SIG-M5 (cell line): ENCODE measurements at regions not wholly inside any gene's neighbourhood (a gene's known extent, or its start where the extent isn't known, plus 50 kb on each side); places are given as distances from the start of the nearest gene placed in this dataset.
"Not testable (repeated sequence)": the region's sequence is repeated elsewhere in the genome, so short reads cannot be mapped to it uniquely, and the experiment has no call there.

ENCODE experiments used
- DNase-seq: peaks from one replicate; lab custom pipeline; 2025; lab: John Stamatoyannopoulos, UW

DNA sequence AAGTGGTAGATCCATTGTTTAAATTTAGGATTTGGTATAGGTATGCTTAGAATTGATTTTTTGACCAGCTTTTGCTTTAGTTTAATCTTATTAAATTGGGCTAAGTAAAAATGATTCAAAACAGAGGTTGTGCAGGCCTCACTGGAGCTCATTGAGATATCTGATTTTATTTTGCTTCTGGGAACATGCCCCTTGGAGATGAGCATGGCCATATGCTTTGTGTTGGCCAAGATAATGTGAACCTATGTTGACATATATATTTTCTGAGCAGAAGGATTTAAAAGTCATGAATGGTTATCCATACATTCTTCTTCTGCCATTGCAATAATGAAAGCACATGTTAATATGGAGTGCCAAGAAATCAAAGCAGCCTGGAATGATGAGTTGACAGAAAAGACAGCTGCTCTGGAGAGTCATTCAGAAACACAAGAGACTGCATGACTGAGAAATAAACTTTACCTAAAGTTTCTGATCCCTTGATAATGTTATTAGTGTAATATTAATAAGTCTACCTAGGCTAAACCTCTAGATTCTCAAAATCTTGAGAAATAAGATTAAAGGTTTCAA lies 489.7 kb upstream of the GNPDA2 start:
- DNase-seq, result no peak

DNA sequence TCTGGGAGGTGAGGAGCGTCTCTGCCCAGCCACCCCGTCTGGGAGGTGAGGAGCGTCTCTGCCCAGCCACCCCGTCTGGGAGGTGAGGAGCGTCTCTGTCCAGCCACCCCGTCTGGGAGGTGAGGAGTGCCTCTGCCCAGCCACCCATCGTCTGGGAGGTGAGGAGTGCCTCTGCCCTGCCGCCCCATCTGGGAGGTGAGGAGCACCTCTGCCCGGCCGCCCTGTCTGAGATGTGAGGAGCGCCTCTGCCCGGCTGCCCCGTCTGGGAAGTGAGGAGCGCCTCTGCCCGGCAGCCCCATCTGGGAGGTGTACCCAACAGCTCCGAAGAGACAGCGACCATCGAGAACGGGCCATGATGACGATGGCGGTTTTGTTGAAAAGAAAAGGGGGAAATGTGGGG lies 482.1 kb upstream of the GNPDA2 start:
- not testable (repeated sequence) for DNase-seq

DNA sequence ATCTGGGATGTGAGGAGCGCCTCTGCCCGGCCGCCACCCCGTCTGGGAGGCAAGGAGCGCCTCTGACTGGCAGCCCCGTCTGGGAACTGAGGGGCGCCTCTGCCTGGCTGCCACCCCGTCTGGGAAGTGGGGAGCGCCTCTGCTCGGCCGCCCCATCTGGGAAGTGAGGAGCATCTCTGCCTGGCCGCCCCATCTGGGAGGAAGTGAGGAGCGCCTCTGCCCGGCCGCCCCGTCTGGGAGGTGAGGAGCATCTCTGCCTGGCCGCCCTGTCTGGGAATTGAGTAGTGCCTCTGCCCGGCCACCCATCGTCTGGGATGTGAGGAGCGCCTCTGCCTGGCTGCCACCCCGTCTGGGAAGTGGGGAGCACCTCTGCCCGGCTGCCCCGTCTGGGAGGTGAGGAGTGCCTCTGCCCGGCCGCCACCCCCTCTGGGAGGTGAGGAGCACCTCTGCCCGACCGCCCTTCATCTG lies 481.5 kb upstream of the GNPDA2 start:
- DNase-seq, result not testable (repeated sequence)

DNA sequence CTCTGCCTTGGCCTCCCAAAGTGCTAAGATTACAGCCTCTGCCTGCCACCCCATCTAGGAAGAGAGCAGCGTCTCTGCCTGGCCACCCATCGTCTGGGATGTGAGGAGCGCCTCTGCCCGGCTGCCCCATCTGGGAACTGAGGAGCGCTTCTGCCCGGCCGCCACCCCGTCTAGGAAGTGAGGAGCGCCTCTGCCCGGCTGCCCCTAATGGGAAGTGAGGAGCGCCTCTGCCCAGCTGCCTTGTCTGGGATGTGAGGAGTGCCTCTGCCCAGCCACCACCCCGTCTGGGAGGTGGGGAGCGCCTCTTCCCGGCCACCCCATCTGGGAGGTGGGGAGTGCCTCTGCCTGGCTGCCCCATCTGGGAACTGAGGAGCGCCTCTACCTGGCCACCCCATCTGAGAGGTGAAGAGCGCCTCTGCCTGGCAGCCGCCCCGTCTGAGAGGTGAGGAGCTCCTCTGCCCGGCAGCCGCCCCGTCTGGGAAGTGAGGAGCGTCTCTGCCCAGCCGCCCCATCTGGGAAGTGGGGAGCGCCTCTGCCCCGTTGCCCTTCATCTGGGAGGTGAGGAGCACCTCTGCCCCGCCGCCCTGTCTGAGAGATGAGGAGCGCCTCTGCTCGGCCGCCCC lies 481.0 kb upstream of the GNPDA2 start:
- DNase-seq, result not testable (repeated sequence)

DNA sequence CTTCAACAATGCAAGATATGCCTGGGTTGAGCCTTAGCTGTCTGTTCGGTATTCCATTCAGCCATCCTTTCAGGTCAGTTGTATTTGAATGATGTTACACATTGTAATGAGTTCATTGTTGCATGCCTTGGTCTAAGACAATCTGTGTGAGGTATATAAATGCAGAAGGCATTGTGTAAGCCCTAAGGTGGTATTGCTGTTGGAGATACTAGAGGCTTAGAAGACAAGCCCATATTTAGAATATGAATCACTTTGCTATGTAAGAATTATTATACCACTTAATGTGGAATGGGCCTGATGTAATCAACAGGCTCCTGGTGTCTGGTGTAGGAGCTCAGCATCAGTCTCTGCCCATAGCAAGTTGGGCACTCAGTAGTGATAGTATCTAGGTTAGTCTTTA lies 473.4 kb upstream of the GNPDA2 start:
- no peak for DNase-seq

DNA sequence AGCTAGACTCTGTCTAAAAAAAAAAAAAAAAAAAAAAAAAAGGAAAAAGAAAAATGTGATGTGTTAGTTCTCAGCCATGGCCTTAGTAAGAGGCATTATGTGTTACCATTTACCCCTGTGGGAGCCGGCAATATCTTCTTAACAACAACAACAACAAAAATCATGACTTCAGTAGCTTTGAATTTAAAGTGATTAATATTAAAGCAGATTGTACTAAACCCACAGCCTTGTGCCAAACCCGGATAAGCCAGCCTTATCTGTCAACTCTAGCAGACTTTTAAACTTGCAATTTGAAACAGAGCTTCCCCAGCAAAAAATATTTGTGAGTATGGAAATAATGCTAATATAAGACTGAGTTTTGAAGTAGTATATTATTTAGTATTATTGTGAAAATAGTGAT lies 462.1 kb upstream of the GNPDA2 start:
- no peak for DNase-seq

DNA sequence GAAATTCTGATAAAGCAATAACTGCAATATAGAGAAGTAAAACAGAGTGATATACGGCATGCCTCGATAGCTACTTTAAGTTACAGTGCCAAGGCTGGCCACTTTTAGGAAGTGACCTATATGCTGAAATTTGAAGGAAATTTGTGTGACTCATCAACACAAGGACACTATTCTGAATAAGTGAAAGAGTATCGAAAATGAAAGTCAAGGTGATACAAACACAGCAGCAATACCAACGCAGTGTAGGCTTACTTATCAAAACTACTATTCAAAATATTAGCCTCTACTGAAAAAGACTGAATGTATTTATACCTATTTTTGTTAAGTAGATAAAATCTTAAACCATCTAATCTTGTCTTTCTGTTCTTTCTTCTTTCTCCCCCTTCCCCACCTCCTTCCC lies 459.9 kb upstream of the GNPDA2 start:
- no peak for DNase-seq

DNA sequence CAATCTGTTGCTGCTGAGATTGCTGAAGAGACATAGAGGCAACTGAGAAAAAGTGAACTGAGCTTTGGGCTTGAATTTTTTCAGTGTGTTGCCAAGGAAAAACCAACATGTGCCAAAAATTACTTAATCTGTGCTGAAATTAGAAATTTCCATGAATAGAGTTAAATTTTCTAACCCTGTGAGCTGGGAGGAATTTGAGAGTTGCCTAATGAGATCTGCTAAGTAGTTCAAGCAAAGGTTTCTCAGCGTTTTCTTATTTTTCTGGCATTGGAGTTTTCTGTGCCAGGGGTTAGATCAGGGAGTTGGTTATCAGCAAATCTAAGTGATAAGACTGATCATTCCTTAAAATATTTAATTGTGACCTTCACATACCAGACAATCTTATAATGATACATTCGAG lies 457.5 kb upstream of the GNPDA2 start:
- DNase-seq, result no peak

DNA sequence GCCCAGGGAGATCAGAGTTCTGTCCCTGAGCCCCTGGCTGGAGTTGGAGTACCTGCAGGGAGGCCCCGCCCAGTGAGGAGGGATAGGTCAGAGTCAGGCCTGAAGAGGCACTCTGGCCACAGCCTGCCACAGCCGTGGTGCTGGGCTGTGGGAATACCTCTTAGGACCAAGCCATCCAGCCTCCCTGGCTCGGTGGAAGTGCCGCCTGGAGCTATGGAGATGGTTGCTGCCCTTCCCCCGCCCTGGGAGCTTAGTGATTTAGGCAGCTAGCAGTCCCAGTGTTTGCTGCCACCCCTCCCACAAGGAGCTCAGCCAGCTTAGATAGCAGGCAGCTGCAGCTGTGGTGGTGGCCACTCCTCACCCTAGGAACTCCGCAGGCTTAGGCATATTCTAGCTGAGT lies 446.3 kb upstream of the GNPDA2 start:
- no peak for DNase-seq

DNA sequence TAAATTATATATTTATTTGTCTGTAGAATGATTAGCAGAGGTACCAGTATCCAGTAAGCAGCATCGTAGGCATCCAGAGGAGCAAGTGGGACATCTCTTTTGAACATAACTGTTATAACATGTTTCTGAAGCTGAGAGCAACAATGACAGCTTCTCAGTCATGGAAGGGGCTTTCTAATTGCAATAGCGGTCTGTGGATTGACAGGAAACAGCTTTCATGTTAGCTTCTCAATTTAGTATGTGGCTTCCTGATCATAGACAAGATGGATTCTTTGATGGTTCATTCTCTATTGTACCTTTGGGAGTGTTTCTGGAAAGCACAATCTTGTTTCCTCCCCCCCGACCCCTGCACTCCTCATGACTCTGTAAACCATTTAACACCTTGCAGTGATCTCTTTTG lies 434.6 kb upstream of the GNPDA2 start:
- no peak for DNase-seq

DNA sequence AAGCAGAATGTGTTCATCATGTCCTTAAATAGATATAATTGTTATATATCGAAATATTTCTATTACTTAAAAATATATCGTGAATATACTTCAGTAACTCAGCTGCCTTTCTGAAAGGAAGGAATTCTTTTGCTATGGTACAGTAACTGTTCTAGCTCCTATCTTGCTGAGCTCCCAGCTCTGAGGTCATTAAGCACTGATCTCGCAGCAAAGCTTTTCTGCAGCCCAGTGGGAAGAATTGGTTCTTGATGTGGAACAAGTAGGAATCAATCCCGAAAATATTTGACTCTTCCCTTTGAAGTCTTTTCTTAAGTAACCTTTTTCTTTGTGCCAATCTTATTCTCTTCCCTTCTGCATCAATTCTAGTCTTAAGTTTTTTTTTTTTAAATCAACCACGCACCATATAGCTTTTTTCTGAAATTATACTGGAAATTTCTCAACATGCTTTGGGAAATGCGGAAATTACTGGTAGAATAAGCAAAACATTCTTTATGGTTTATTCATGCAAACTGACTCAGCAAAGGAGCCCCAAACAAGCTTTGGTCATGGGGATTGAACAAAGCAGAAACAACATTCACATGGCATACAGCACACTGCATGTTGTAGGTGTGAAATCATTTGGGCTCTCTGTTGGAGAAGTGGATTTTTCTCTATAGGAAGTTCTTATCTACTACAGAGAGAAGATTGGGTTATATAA lies 428.9 kb upstream of the GNPDA2 start:
- no peak for DNase-seq

DNA sequence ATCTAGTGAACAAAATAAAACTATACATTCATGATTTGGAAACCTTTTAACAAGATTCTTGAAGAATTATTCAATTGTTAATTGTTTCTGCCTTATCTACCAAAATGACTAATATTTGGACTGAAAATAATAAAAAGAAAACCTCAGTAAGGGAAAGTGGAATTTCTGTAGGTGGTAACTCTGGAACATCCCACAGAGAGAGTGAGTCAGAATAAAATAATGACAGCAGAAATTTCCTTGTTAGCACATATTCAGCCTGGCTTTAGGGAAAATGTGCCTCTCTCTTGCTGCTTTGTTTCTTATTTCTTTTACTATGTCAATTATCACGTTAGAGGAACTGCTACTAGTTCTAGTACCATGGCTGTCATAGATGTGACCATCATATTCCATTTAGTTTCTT lies 421.5 kb upstream of the GNPDA2 start:
- DNase-seq, result no peak

DNA sequence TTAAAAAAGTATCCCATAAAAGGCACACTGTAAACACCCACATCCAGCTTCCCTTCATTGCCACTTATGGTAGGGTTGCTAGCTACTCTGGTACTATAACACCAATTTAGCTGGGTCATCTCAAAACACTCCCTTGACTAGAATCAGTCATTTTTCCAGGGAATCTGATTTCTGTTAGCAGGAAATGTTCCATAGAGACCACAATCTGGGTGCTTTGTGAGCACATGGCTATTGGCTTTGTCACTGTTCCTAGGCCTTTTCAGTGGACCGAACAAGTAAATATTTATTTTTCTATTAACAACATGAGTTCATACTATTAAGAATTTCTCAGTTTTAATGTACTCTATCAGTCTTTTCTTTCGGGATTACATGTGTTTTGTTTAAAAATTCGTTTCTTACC lies 404.7 kb upstream of the GNPDA2 start:
- no peak for DNase-seq

DNA sequence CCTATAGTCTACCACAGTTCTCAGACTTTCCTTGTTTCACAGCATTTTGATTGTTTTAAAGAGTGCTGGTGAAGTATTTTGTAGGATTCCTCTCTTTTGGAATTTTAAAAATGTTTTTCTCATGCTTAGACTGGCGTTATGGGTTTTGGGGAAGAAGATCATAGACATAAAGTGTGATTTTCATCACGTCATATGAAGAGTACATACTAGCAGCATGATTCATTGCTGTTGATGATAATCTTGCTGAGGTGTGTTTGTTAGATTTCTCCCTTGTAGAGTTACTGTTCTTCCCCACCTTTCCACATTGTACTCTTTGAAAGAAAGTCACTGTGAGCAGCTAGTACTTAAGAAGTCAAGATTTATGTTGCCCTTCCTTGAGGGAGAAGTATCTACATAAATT lies 396.1 kb upstream of the GNPDA2 start:
- no peak for DNase-seq

DNA sequence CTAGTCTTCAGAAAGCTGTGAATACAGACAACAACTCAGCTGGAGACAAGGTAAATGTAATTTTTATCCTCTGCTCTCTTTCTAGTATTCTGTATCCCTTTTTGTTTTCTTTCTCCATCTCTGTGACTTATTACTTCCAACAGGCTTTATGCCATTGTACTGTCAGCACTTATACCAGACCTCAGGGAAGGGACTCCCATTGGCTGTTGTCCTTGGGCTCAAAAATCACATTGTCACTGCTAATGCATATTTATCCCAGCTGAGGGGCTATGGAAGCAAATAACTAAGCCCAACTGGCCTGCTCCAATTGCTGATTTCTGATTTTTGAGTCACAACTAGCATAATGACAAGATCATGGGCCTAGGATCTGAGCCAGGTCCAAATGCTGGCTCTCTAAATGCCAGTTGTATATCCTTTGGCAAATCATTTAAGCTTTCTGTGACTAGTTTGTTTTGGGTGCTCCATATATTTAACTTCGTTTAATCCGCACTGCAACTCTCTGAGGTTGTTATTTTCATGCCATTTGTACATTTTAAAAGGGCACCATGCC lies 395.1 kb upstream of the GNPDA2 start:
- no peak for DNase-seq

DNA sequence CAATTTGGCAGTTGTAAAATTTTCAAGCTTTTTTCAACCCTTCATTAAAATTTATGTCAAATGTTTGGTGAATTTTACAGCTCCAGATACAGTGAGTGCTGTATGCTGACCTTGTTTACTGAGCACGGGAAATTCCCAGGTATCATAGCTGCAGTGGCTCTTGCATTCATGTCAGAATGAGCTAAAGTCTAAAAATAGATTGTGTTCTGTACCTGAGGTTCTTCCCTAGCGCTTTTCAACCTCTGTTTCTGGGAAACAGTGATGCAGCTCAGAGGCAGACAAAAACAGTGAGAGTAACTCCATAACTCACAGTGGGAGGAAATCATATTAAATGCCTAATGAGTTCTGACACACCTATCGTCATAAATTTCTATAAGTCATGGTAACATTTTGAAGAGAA lies 393.8 kb upstream of the GNPDA2 start:
- DNase-seq, result no peak

DNA sequence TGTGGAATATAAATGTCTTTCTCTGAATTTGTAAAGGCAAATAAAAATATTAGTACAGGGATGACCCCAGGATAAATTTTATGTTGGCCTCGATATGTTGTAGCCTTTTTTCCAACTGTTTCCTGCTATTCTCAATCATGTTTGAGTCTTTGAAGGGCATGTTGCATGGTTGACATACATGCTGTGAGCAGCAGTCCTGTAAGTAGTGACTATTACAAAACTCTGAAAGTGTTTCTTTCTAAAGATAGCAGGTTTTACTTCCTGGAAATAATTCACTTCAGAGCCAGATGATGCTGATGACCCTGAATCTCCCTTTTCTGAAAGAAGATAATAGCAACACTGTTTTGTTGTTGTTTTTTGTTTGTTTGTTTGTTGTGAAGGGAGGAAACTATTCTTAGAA lies 393.0 kb upstream of the GNPDA2 start:
- no peak for DNase-seq

DNA sequence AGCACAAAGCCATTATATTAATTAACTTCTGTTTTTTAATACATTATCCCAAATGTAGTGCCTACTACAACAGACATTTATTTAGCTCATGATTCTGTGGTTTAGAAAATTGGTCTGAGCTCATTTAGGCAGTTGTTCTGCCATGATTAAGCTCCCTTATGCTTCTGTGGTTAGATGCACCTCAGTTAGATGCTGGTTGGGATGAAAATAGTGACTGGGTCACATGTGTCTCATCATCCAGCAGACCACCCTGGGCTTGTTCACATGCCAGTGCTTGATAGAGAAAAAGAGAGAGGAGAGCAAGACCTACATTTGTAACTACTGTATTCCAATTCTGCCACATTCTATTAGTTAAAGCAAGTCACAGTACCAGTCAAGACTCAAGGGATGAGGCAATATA lies 376.4 kb upstream of the GNPDA2 start:
- no peak for DNase-seq

DNA sequence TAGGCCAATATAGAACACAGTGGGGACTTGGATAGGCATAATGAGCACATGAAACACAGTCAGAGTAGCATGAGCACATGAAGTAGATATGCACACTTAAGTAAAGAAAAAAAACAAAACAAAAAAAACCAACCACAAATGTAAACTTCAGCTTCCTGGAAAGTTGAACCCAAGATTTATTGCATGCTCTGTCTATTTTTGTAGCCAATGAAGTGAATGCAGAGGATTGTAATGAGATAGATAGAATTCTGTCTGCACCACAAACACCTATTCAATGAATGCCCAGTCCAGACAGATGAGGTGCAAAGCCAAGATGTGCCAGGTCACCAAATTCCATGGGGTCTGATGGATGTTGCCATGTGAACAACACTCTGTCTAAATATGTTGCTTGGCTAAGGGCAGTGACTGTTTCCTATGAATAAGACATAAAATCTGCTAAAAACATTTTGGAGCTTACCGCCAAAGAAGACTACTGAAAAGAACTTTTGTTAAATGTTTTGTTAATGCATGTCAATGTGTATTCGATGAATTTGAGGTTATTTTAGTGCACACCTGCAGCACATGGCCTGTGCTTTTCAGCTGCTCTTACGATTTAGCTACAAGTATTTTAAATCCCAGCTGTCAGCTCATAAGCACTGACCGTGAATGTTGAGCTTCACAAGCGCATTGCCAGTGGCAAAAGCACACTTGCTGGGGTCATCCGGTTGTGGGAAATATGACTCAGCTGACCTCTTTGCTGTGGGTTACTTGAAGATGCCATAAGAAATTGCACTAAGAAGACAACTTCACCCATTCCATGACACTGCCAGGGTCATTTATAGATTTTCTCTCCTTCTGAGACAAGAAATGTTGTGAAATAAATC lies 374.8 kb upstream of the GNPDA2 start:
- DNase-seq, result no peak

DNA sequence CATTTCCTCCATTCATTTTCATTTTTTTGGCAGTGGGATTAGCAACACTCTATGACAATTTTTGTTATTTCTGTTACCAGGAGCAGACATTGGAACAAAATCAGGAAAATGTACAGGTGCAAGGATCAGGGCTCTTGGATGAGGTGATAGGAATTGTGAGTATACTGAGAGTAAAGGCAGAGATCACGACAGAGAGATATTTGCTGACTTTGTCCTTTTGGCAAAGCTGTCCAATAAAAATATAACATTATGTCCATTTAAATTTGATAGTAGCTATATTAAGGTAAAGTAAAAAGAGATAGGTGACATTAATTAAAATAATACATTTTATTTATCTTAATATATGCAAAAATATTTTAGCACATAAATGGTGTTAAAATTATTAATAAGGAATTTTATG lies 373.1 kb upstream of the GNPDA2 start:
- no peak for DNase-seq

DNA sequence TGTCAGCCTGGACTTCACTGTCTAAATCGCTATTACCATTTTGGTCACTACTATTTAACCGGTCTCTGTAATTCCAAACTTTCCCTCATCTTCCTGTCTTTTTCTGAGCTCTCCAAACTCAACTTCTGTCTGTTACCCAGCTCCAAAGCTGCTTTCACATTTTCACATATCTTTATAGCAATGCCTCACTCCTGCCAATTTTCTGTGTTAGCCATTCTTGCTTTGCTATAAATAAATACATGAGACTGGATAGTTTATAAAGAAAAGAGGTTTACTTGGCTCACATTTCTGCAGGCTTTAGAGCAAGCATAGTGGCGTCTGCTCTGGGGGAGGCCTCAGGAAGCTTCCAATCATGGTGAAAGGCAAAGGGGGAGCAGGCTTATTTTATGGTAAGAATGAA lies 368.3 kb upstream of the GNPDA2 start:
- no peak for DNase-seq

DNA sequence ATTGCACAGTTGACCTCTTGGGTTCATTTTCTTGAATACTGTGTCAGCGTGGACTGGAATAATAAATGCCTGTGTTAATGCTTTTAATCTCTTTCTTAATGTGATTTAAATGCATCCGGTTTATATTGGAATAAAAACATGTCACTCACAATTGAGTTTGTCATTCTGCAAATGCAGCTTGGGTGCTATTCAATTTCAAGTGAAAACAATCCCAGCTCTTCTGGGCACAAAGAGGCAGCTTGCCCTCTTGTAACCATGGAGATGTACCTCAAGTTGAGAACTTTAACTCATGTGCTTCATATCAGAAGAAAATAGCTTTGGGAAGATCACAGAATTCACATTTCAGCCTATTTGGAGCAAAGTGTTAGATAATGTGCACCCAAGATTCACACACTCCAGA lies 355.7 kb upstream of the GNPDA2 start:
- no peak for DNase-seq
